ENCODE measurements at regions not wholly inside any gene's neighbourhood (a gene's known extent, or its start where the extent isn't known, plus 50 kb on each side); places are given as distances from the start of the nearest gene placed in this dataset.

- DNase-seq (no peak), ATAC-seq (no peak)
- intact Hi-C loops (cut with micrococcal nuclease) = no loop called here
- H3K4me1 ChIP-seq (ENCODE audit: insufficient read depth, low read length) = no peaks in the 10 kb centered on the region
- no peaks in the 10 kb centered on the region for H3K36me3 ChIP-seq (ENCODE audit: low read depth, low read length)
- no peak overlapping the region for H3K4me2 ChIP-seq (ENCODE audit: low read length)
- no peaks in the 10 kb centered on the region for H3K27me3 ChIP-seq (ENCODE audit: low read length)
- H3K27ac ChIP-seq (ENCODE audit: low read length) = no peak overlapping the region
- H3K9me2 ChIP-seq (replicated peaks; ENCODE audit: low read length) = no peaks in the 10 kb centered on the region
- TF ChIP-seq CTCF (conservative IDR thresholded peaks at IDR 0.05; ENCODE audit: low read depth, low read length) = no peak
- TF ChIP-seq EZH2 (IDR thresholded peaks at IDR 0.05; ENCODE audit: low read length, unreplicated experiment) = no peak
- no peak for TF ChIP-seq EZH2phosphoT487 (IDR thresholded peaks at IDR 0.05; ENCODE audit: borderline replicate concordance, low read length)
- H3K79me2 ChIP-seq (ENCODE audit: low read length) = no peaks in the 10 kb centered on the region
- H4K20me1 ChIP-seq (ENCODE audit: low read length) = no peaks in the 10 kb centered on the region
- no peak overlapping the region for H2AFZ ChIP-seq (ENCODE audit: low read length)
- H3K9me3 ChIP-seq (ENCODE audit: low read length) = no peaks in the 10 kb centered on the region
- H3F3A ChIP-seq (ENCODE audit: low read length, unreplicated experiment) = no peaks in the 10 kb centered on the region
- H3K9ac ChIP-seq (ENCODE audit: low read length) = no peak overlapping the region
- no TSS peak for BruUV-seq (replicated peaks)
- POLR2A ChIA-PET (ENCODE audit: unreplicated experiment) = no interaction called here
- no peak overlapping the region for H3K4me3 ChIP-seq (ENCODE audit: low read length)
- CTCF ChIA-PET = no interaction called here
Observed at GRCh38 chr4:174173360-174173759, 110.1 kb downstream of the FBXO8 start.

- ChIA-PET POLR2A (ENCODE audit: unreplicated experiment) (no interaction called here), CTCF (no interaction called here)
- H3K9me3 ChIP-seq (ENCODE audit: low read length) = no peaks in the 10 kb centered on the region
- no peaks in the 10 kb centered on the region for H3K36me3 ChIP-seq (ENCODE audit: low read depth, low read length)
- H3K79me2 ChIP-seq (ENCODE audit: low read length) = no peaks in the 10 kb centered on the region
- no peak overlapping the region for H3K4me3 ChIP-seq (ENCODE audit: low read length)
- H3K4me1 ChIP-seq (ENCODE audit: insufficient read depth, low read length) = no peaks in the 10 kb centered on the region
- intact Hi-C loops (cut with micrococcal nuclease) = no loop called here
- TF ChIP-seq EZH2 (IDR thresholded peaks at IDR 0.05; ENCODE audit: low read length, unreplicated experiment) = no peak
- no peak for TF ChIP-seq CTCF (conservative IDR thresholded peaks at IDR 0.05; ENCODE audit: low read depth, low read length)
- TF ChIP-seq EZH2phosphoT487 (IDR thresholded peaks at IDR 0.05; ENCODE audit: borderline replicate concordance, low read length) = no peak
- H3K9me2 ChIP-seq (replicated peaks; ENCODE audit: low read length) = no peaks in the 10 kb centered on the region
- H3K27me3 ChIP-seq (ENCODE audit: low read length) = no peaks in the 10 kb centered on the region
- no TSS peak for BruUV-seq (replicated peaks)
- no peak overlapping the region for H2AFZ ChIP-seq (ENCODE audit: low read length)
- H4K20me1 ChIP-seq (ENCODE audit: low read length) = no peaks in the 10 kb centered on the region
- H3K4me2 ChIP-seq (ENCODE audit: low read length) = no peak overlapping the region
- H3K9ac ChIP-seq (ENCODE audit: low read length) = no peak overlapping the region
- ATAC-seq = peak; percentile 45
- no peaks in the 10 kb centered on the region for H3F3A ChIP-seq (ENCODE audit: low read length, unreplicated experiment)
- no peak overlapping the region for H3K27ac ChIP-seq (ENCODE audit: low read length)
- DNase-seq = peak; percentile 26
Observed at GRCh38 chr4:174172274-174172673, 111.2 kb downstream of the FBXO8 start.

GRCh38 chr4:174170906-174171305 lies 112.6 kb downstream of the FBXO8 start:
- Histone ChIP-seq H3F3A (ENCODE audit: low read length, unreplicated experiment) (no peaks in the 10 kb centered on the region), H3K9me3 (ENCODE audit: low read length) (no peaks in the 10 kb centered on the region), H3K79me2 (ENCODE audit: low read length) (no peaks in the 10 kb centered on the region), H2AFZ (ENCODE audit: low read length) (no peak overlapping the region), H4K20me1 (ENCODE audit: low read length) (no peaks in the 10 kb centered on the region), H3K4me1 (ENCODE audit: insufficient read depth, low read length) (no peaks in the 10 kb centered on the region), H3K36me3 (ENCODE audit: low read depth, low read length) (no peaks in the 10 kb centered on the region), H3K27ac (ENCODE audit: low read length) (no peak overlapping the region), H3K4me3 (ENCODE audit: low read length) (no peak overlapping the region), H3K9me2 (replicated peaks; ENCODE audit: low read length) (no peaks in the 10 kb centered on the region), H3K4me2 (ENCODE audit: low read length) (no peak overlapping the region), H3K9ac (ENCODE audit: low read length) (no peak overlapping the region), H3K27me3 (ENCODE audit: low read length) (no peaks in the 10 kb centered on the region; the same call in 1 of the 2 replicates)
- TF ChIP-seq CTCF (conservative IDR thresholded peaks at IDR 0.05; ENCODE audit: low read depth, low read length) = no peak
- no peak for TF ChIP-seq EZH2phosphoT487 (IDR thresholded peaks at IDR 0.05; ENCODE audit: borderline replicate concordance, low read length)
- TF ChIP-seq EZH2 (IDR thresholded peaks at IDR 0.05; ENCODE audit: low read length, unreplicated experiment) = no peak
- ChIA-PET CTCF (no interaction called here), POLR2A (ENCODE audit: unreplicated experiment) (no interaction called here)
- no peak for ATAC-seq
- no peak for DNase-seq
- BruUV-seq (replicated peaks) = no TSS peak
- intact Hi-C loops (cut with micrococcal nuclease) = no loop called here

Data from PC-3 (cell line).